ENCODE measurements at regions not wholly inside any gene's neighbourhood (a gene's known extent, or its start where the extent isn't known, plus 50 kb on each side); places are given as distances from the start of the nearest gene placed in this dataset.
"Not testable (repeated sequence)": the region's sequence is repeated elsewhere in the genome, so short reads cannot be mapped to it uniquely, and the experiment has no call there.

GRCh38 chr3:197394464-197395321 is 96.3 kb upstream of the DLG1 start:
- intact Hi-C loops (cut with micrococcal nuclease; ENCODE audit: unreplicated experiment): no loop called here
- no peak overlapping the region for H3K4me3 ChIP-seq (ENCODE audit: low read depth, low read length, poor library complexity, severe bottlenecking)
- ChIA-PET CTCF (ENCODE audit: unreplicated experiment) (no interaction called here), POLR2A (no interaction called here)
- H3K36me3 ChIP-seq (ENCODE audit: insufficient read depth, low read length): no peaks in the 10 kb centered on the region
- no peaks in the 10 kb centered on the region for H3K9me2 ChIP-seq (ENCODE audit: insufficient read depth, low read length)
- BruUV-seq (replicated peaks): no TSS peak
- TF ChIP-seq CTCF (conservative IDR thresholded peaks at IDR 0.05; ENCODE audit: low read length) (no peak), EZH2phosphoT487 (IDR thresholded peaks at IDR 0.05; ENCODE audit: borderline replicate concordance, low read depth, low read length) (no peak)
- H3K4me1 ChIP-seq (ENCODE audit: insufficient read depth, low read length, poor library complexity, severe bottlenecking): no peaks in the 10 kb centered on the region
- no peaks in the 10 kb centered on the region for H3K79me2 ChIP-seq (ENCODE audit: insufficient read depth, low read depth, low read length)
- H3K27ac ChIP-seq (ENCODE audit: low read depth, low read length, poor library complexity, severe bottlenecking): no peak overlapping the region
- DNase-seq (ENCODE audit: low spot score): no peak
- H3K4me2 ChIP-seq (ENCODE audit: low read length): no peak overlapping the region
- no peaks in the 10 kb centered on the region for H4K20me1 ChIP-seq (ENCODE audit: insufficient read depth, low read length)
- H3K9me3 ChIP-seq (ENCODE audit: low read length): no peaks in the 10 kb centered on the region
- H2AFZ ChIP-seq (ENCODE audit: low read length): no peak overlapping the region

GRCh38 chr3:197394126-197394463 is 95.7 kb upstream of the DLG1 start:
- DNase-seq (ENCODE audit: low spot score); H3K4me1 ChIP-seq (ENCODE audit: insufficient read depth, low read length, poor library complexity, severe bottlenecking); H3K4me3 ChIP-seq (ENCODE audit: low read depth, low read length, poor library complexity, severe bottlenecking); H3K79me2 ChIP-seq (ENCODE audit: insufficient read depth, low read depth, low read length); H2AFZ ChIP-seq (ENCODE audit: low read length); H3K4me2 ChIP-seq (ENCODE audit: low read length); intact Hi-C loops (cut with micrococcal nuclease; ENCODE audit: unreplicated experiment); BruUV-seq (replicated peaks); H4K20me1 ChIP-seq (ENCODE audit: insufficient read depth, low read length); H3K9me3 ChIP-seq (ENCODE audit: low read length); H3K9me2 ChIP-seq (ENCODE audit: insufficient read depth, low read length); POLR2A ChIA-PET; H3K27ac ChIP-seq (ENCODE audit: low read depth, low read length, poor library complexity, severe bottlenecking); CTCF ChIA-PET (ENCODE audit: unreplicated experiment); H3K36me3 ChIP-seq (ENCODE audit: insufficient read depth, low read length): not testable (repeated sequence)

GRCh38 chr3:197393711-197394110 is 95.3 kb upstream of the DLG1 start:
- DNase-seq (ENCODE audit: low spot score): no peak
- Histone ChIP-seq H3K4me1 (ENCODE audit: insufficient read depth, low read length, poor library complexity, severe bottlenecking) (no peaks in the 10 kb centered on the region), H3K27ac (ENCODE audit: low read depth, low read length, poor library complexity, severe bottlenecking) (no peak overlapping the region), H3K9me3 (ENCODE audit: low read length) (no peaks in the 10 kb centered on the region), H3K4me3 (ENCODE audit: low read depth, low read length, poor library complexity, severe bottlenecking) (no peak overlapping the region), H3K79me2 (ENCODE audit: insufficient read depth, low read depth, low read length) (no peaks in the 10 kb centered on the region), H4K20me1 (ENCODE audit: insufficient read depth, low read length) (no peaks in the 10 kb centered on the region), H3K9me2 (ENCODE audit: insufficient read depth, low read length) (no peaks in the 10 kb centered on the region), H3K4me2 (ENCODE audit: low read length) (no peak overlapping the region), H3K36me3 (ENCODE audit: insufficient read depth, low read length) (no peaks in the 10 kb centered on the region), H2AFZ (ENCODE audit: low read length) (no peak overlapping the region)
- CTCF ChIA-PET (ENCODE audit: unreplicated experiment): no interaction called here
- no TSS peak for BruUV-seq (replicated peaks)
- POLR2A ChIA-PET: no interaction called here
- no peak for TF ChIP-seq EZH2phosphoT487 (IDR thresholded peaks at IDR 0.05; ENCODE audit: borderline replicate concordance, low read depth, low read length)
- TF ChIP-seq CTCF (conservative IDR thresholded peaks at IDR 0.05; ENCODE audit: low read length): no peak
- intact Hi-C loops (cut with micrococcal nuclease; ENCODE audit: unreplicated experiment): no loop called here
